Stimulated activated CD8-positive, alpha-beta memory T cell treated with anti-CD3 and anti-CD28 coated beads, Interleukin-7, amount 100 ng/mL, for 1 hour (primary cell): ENCODE measurements at regions not wholly inside any gene's neighbourhood (a gene's known extent, or its start where the extent isn't known, plus 50 kb on each side); places are given as distances from the start of the nearest gene placed in this dataset.
"Not testable (repeated sequence)": the region's sequence is repeated elsewhere in the genome, so short reads cannot be mapped to it uniquely, and the experiment has no call there.

Experiments used
- DNase-seq, 2 donors: peaks; one replicate each; pipeline ENCODE4 v3.0.0-alpha.2; 2020; ENCODE audit warnings: low read depth in 2 of 2

- DNase-seq: no peak
Measured at GRCh38 chr1:193415256-193415655, 228.8 kb upstream of the B3GALT2 start.

GRCh38 chr1:193413376-193413775, 227.0 kb upstream of the B3GALT2 start:
- no peak for DNase-seq

- no peak for DNase-seq
Measured at GRCh38 chr1:193412748-193413147, 226.3 kb upstream of the B3GALT2 start.

- no peak for DNase-seq
Measured at GRCh38 chr1:193411714-193412113, 225.3 kb upstream of the B3GALT2 start.

GRCh38 chr1:193411215-193411614, 224.8 kb upstream of the B3GALT2 start:
- no peak for DNase-seq

GRCh38 chr1:193408782-193409293, 222.4 kb upstream of the B3GALT2 start:
- DNase-seq: no peak

GRCh38 chr1:193406901-193407300, 220.5 kb upstream of the B3GALT2 start:
- DNase-seq: no peak

GRCh38 chr1:193404236-193404635, 217.8 kb upstream of the B3GALT2 start:
- no peak for DNase-seq

- DNase-seq: no peak
Measured at GRCh38 chr1:193402977-193403376, 216.6 kb upstream of the B3GALT2 start.

- no peak for DNase-seq
Measured at GRCh38 chr1:193402037-193402436, 215.6 kb upstream of the B3GALT2 start.

GRCh38 chr1:193394336-193394735, 207.9 kb upstream of the B3GALT2 start:
- no peak for DNase-seq

GRCh38 chr1:193392686-193393085, 206.3 kb upstream of the B3GALT2 start:
- no peak for DNase-seq

- no peak for DNase-seq
Measured at GRCh38 chr1:193388683-193389082, 202.3 kb upstream of the B3GALT2 start.

- DNase-seq: no peak
Measured at GRCh38 chr1:193388165-193388564, 201.8 kb upstream of the B3GALT2 start.

- DNase-seq: no peak
Measured at GRCh38 chr1:193387406-193387805, 201.0 kb upstream of the B3GALT2 start.

GRCh38 chr1:193378451-193378850, 192.0 kb upstream of the B3GALT2 start:
- not testable (repeated sequence) for DNase-seq

GRCh38 chr1:193377472-193377871, 191.1 kb upstream of the B3GALT2 start:
- DNase-seq: no peak

- DNase-seq: no peak
Measured at GRCh38 chr1:193372553-193372952, 186.1 kb upstream of the B3GALT2 start.

GRCh38 chr1:193368302-193368701, 181.9 kb upstream of the B3GALT2 start:
- no peak for DNase-seq

GRCh38 chr1:193367863-193368262, 181.4 kb upstream of the B3GALT2 start:
- DNase-seq: no peak

GRCh38 chr1:193366764-193367507, 180.5 kb upstream of the B3GALT2 start:
- DNase-seq: no peak

GRCh38 chr1:193365966-193366365, 179.6 kb upstream of the B3GALT2 start:
- no peak for DNase-seq

- DNase-seq: no peak
Measured at GRCh38 chr1:193359631-193360030, 173.2 kb upstream of the B3GALT2 start.

GRCh38 chr1:193358419-193358818, 172.0 kb upstream of the B3GALT2 start:
- no peak for DNase-seq
